ENCODE measurements at regions not wholly inside any gene's neighbourhood (a gene's known extent, or its start where the extent isn't known, plus 50 kb on each side); places are given as distances from the start of the nearest gene placed in this dataset.
"Not testable (repeated sequence)": the region's sequence is repeated elsewhere in the genome, so short reads cannot be mapped to it uniquely, and the experiment has no call there.

GRCh38 chr15:77875066-77875721 lies 202.3 kb downstream of the TBC1D2B start:
- 53 to 70% methylated on average over 2 to 6 of the region's 13 CpGs for WGBS, 2 donors

DNA sequence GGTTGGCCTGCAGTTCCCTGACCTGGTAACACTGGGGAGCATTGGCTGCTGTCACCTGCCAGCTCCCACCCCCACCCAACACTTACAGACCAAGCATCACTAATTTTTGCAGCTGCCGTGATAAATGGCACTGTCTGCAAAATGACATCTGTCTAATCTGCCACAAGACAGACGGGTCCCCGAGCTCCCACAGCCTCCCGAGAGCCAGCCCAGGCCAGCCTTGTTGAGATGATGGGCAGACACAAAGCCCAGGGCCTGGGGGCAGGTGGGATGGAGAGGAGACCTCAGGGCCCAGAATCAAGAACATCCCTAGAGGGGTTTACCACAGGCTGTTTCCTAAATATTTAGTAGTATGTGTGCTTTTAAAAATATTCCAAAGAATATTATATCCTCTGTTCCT lies 203.4 kb downstream of the TBC1D2B start:
- WGBS, 2 donors = 67 to 100% methylated on average over 1 of the region's 4 CpGs
- Histone ChIP-seq H3K4me3 (no peak overlapping the region), H3K36me3 (no peaks in the 10 kb centered on the region), H3K27me3 (peaks cover 0 to 14% (median 0%) of the 10 kb centered on the region in 4 donors), H3K4me1 (peaks cover 0 to 12% (median 0%) of the 10 kb centered on the region in 3 donors), H3K27ac (no peak overlapping the region), H3K9me3 (no peaks in the 10 kb centered on the region)
- intact Hi-C loops (cut with DNase I) = no loop called here
- TF ChIP-seq, protein P1, sequence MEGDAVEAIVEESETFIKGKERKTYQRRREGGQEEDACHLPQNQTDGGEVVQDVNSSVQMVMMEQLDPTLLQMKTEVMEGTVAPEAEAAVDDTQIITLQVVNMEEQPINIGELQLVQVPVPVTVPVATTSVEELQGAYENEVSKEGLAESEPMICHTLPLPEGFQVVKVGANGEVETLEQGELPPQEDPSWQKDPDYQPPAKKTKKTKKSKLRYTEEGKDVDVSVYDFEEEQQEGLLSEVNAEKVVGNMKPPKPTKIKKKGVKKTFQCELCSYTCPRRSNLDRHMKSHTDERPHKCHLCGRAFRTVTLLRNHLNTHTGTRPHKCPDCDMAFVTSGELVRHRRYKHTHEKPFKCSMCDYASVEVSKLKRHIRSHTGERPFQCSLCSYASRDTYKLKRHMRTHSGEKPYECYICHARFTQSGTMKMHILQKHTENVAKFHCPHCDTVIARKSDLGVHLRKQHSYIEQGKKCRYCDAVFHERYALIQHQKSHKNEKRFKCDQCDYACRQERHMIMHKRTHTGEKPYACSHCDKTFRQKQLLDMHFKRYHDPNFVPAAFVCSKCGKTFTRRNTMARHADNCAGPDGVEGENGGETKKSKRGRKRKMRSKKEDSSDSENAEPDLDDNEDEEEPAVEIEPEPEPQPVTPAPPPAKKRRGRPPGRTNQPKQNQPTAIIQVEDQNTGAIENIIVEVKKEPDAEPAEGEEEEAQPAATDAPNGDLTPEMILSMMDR (IDR thresholded peaks at IDR 0.05) = no peak
- TF ChIP-seq POLR2A (IDR thresholded peaks at IDR 0.05) = no peak
- no peak for DNase-seq

More at GRCh38 chr15:77875066-77875721, 202.3 kb downstream of the TBC1D2B start:
- H3K27ac ChIP-seq; H3K27me3 ChIP-seq; H3K4me3 ChIP-seq; H3K36me3 ChIP-seq; H3K9me3 ChIP-seq; intact Hi-C loops (cut with DNase I); DNase-seq: not testable (repeated sequence)
- TF ChIP-seq, protein P1 (IDR thresholded peaks at IDR 0.05) = peak in 5 of 6 experiments; percentile 13 to 30 (median 18)
- peaks cover 0 to 12% (median 0%) of the 10 kb centered on the region in 3 donors for H3K4me1 ChIP-seq

- peaks cover 0 to 19% (median 0%) of the 10 kb centered on the region in 4 donors for H3K27me3 ChIP-seq
- DNase-seq; intact Hi-C loops (cut with DNase I); H3K36me3 ChIP-seq; H3K9me3 ChIP-seq; H3K4me3 ChIP-seq; H3K27ac ChIP-seq: not testable (repeated sequence)
- WGBS, 2 donors = 74 to 84% methylated on average over 12 to 16 of the region's 18 CpGs
- peaks cover 0 to 12% (median 0%) of the 10 kb centered on the region in 3 donors for H3K4me1 ChIP-seq
Measured at GRCh38 chr15:77872521-77873425, 204.7 kb downstream of the TBC1D2B start.

GRCh38 chr15:77871852-77872371 lies 205.6 kb downstream of the TBC1D2B start:
- Histone ChIP-seq H3K27ac (no peak overlapping the region), H3K9me3 (no peaks in the 10 kb centered on the region), H3K4me3 (no peak overlapping the region), H3K4me1 (peaks cover 0 to 12% (median 0%) of the 10 kb centered on the region in 3 donors), H3K27me3 (peaks cover 0 to 19% (median 0%) of the 10 kb centered on the region in 4 donors), H3K36me3 (no peaks in the 10 kb centered on the region)
- TF ChIP-seq POLR2A (IDR thresholded peaks at IDR 0.05) = no peak
- TF ChIP-seq, protein P1 (IDR thresholded peaks at IDR 0.05) = no peak
- 79 to 93% methylated on average over 3 to 7 of the region's 11 CpGs for WGBS, 2 donors
- no peak for DNase-seq
- intact Hi-C loops (cut with DNase I) = no loop called here

DNA sequence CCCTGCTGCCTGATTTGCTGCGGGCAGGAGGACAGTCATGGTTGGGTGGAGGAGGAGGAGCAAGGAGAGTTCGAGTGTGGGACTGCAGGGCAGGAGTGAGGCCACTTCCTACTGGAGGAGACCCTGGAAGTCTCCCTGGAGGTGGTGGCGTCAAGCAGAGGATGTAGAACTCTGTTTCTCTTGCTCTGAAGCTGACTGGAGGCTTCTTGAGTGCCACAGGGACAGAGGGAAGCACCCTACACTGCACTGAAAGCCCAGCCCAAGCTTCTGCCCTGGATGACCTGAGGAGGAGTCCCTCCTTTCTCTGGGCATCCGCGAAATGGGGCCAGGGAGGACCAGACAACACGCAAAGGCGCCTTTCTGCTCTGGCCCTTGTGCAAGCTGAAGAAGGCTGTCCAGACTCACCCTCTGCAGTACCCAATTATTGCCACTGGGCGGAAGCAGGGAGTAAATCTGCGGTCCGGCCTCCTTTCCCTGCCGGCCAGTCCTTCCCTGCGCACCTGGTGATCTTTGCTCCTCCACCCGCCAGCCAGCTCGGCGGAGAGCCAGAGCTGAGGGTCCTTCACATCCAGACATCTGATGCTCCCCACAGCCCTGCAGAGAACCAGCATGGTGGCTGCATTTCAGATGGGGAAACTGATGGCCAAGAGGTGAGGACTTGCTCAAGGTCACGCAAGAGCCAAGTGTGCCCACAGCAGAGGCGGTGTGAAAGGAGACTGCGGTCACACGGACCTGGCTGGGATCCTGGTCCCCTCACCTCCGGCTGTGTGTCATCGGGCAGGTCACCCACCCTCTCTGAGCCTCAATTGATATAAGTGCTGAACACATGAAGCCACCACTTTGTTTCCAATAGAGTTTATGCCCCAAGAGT lies 207.1 kb downstream of the TBC1D2B start:
- H3K9me3 ChIP-seq = no peaks in the 10 kb centered on the region
- TF ChIP-seq, protein P1 (IDR thresholded peaks at IDR 0.05) = peak; percentile 68 to 90 (median 78)
- TF ChIP-seq POLR2A (IDR thresholded peaks at IDR 0.05) = no peak
- H3K4me3 ChIP-seq = no peak overlapping the region
- 27 to 49% methylated on average over 6 to 9 of the region's 21 CpGs for WGBS, 2 donors
- no peak for DNase-seq
- H3K27me3 ChIP-seq = peaks cover 0 to 26% (median 0%) of the 10 kb centered on the region in 4 donors
- H3K27ac ChIP-seq = no peak overlapping the region
- no peaks in the 10 kb centered on the region for H3K36me3 ChIP-seq
- intact Hi-C loops (cut with DNase I) = no loop called here
- peaks cover 0 to 6% (median 0%) of the 10 kb centered on the region in 3 donors for H3K4me1 ChIP-seq

Measured in esophagus squamous epithelium (tissue), 5 donors.